ENCODE measurements at regions not wholly inside any gene's neighbourhood (a gene's known extent, or its start where the extent isn't known, plus 50 kb on each side); places are given as distances from the start of the nearest gene placed in this dataset.
"Not testable (repeated sequence)": the region's sequence is repeated elsewhere in the genome, so short reads cannot be mapped to it uniquely, and the experiment has no call there.

DNA sequence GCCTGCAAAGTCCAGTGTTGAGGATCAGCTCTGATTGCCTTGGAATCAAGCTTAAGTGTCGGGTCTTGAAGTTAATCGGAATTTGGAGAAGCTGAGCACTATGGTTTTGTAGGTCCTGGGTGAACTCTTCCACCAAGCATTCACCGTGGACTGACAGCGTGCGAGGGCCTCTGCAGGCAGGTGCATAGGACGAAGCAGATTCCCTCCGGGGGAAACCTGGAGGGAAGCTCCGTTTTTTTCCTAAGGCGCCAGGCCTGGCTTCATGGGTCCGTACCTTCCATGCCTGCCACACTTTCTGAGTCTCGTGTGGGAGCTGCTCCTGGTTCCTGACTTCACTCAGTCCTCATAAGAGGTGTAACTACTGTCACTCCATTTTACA, 170.1 kb downstream of the CRYBB2 start:
- CTCF ChIA-PET, result no interaction called here
- POLR2A ChIA-PET, result no interaction called here

GRCh38 chr22:25390297-25391240, 171.1 kb downstream of the CRYBB2 start:
- ChIA-PET POLR2A (no interaction called here), CTCF (no interaction called here)

DNA sequence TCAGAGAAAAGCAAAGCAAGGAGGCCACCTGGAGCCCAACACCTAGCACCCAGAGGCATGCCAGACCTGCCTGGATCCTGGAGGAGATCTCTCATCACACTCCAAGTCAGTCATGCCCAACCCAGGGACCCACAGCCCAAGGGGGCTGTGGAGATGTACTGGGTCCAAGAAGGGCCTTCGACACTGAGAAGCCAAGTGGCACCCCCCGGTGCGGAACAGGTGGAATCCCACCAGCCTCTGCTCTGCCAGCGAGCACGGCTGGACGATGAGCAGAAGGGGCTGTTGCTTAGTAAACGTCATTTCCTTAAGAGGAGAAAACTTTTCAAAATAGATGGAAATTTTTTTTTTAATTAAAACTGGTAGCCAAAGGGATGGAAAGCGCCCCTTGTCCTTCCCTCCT, 171.9 kb upstream of the GRK3 start:
- ChIA-PET CTCF (no interaction called here), POLR2A (no interaction called here)

- POLR2A ChIA-PET, result no interaction called here
- CTCF ChIA-PET, result no interaction called here
These were observed 171.2 kb upstream of the GRK3 start for GRCh38 chr22:25393121-25393805.

DNA sequence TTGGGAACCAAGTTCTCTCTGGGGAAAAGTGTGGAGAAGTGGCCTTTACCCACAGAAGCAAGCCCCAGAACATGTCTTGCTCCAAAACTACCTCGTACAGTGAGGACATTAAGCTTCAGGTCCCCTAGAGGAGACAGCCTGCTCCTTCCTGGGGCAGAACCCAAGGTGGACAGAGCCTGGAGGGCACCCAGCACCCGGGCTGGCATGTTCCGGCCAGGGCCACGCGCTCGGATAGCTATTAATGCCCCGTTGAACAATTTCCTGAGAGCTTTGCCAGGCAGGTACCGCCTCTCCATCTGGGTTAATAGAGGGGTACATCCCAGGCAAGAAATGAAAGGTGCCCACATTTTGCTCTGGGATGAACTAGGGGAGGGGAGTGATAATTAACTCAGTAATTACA, 169.0 kb upstream of the GRK3 start:
- ChIA-PET POLR2A (no interaction called here), CTCF (no interaction called here)

- POLR2A ChIA-PET, result no interaction called here
- CTCF ChIA-PET, result no interaction called here
These were observed 168.6 kb upstream of the GRK3 start for GRCh38 chr22:25395915-25396314.

- ChIA-PET POLR2A (no interaction called here), CTCF (interaction anchor here (0.6 kb wide), 1 partner anchor 1245 kb away, joined by 4 read pairs; no protein-coding TSS in a partner anchor)
These were observed 167.8 kb upstream of the GRK3 start for GRCh38 chr22:25396615-25397200.

- ChIA-PET CTCF (no interaction called here), POLR2A (no interaction called here)
These were observed 166.9 kb upstream of the GRK3 start for GRCh38 chr22:25397616-25398015.

DNA sequence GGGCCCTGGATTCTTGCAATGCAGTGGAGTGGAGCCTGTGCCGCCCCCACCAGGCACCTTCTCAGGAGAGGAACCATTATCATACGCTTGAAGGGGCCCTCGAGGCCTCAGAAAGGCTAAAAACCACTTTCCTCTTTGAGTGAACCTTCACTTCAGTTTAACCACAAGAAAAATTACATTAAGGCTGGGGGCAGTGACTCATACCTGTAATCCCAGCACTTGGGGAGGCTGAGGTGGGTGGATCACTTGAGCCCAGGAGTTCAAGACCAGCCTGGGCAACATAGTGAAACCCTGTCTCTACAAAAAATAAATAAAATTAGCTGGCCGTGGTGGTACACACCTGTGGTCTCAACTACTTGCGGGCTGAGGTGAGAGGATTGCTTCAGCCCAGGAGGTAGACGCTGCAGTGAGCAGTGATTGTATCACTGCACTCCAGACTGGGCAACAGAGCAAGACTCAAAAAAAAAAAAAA, 165.8 kb upstream of the GRK3 start:
- CTCF ChIA-PET, POLR2A ChIA-PET: not testable (repeated sequence)

- ChIA-PET CTCF (no interaction called here), POLR2A (no interaction called here)
These were observed 164.8 kb upstream of the GRK3 start for GRCh38 chr22:25399649-25400151.

DNA sequence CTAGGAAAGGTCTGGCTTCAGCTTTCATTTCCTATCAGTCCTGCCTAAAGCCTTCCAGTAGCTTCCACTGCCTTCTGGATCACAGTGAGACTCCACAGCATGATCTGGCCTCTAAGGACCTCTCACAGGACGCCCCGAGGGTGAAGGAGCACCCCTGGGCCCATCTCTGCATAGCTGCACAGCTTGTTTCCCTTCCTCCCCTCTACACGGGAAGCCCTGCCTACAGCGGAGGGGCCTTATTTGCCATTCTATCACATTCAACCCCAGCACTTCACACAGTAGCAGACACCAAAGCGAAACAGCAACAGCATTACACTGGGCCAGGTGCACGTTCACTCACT, 162.3 kb upstream of the GRK3 start:
- POLR2A ChIA-PET, result no interaction called here
- CTCF ChIA-PET, result no interaction called here

GRCh38 chr22:25402501-25403283, 161.8 kb upstream of the GRK3 start:
- POLR2A ChIA-PET, result no interaction called here

DNA sequence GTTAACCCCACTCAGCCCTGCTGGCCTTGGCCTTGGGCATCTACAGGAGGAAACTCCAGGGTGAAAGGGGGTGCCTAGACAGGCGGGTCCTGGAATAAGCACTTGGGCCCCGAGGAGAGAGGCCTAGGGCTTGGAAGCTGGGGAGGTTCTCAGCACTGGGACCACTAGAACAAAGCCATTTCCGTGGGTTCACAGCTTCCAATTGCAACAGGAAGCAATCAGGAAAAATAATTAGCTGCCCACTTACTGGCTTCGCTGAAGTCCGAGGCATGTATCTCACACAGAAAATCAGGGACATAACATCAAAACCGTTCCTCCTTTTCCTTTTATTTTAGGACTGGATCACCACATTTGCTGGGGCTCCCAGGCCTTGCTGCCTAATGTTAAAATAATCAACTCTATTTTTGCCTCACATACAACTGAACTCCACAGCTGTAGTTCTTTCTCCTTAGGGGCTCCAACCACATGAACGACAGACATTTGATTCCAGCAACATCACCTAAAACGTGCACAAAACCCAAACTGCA, 161.1 kb upstream of the GRK3 start:
- CTCF ChIA-PET, result no interaction called here
- POLR2A ChIA-PET, result no interaction called here

More at GRCh38 chr22:25402501-25403283, 161.8 kb upstream of the GRK3 start:
- CTCF ChIA-PET, result no interaction called here

DNA sequence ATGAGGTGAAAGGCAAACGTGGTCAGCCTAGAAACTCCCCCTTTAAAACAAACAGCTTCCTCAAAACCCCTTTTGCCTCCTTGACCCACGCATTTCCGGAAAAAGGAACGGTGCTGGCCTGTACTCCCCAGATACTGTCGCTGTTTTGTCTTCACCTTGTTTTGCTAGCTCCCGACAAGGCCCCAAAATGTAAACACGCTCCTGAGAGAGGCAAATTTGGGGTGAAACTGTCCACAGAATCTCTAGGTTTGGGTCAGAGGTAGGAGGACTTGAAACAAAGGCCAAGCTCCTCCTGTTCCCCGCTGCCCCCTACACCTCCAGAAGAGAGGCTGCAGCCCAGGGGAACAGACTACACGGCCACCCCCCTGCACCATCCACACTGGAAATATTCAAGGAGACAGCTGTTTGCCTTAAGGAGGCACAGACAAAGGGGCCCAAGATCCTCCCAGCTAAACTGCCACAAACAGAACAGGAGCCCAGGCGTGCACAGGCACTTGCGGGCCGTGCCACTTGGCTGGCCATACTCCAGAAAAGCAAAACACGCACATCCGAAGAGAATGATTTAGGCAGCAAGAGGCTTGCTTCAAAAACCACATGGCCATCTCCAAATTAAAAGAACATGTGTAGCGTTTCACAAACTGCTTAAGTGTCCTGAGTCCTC, 160.5 kb upstream of the GRK3 start:
- POLR2A ChIA-PET, result no interaction called here
- CTCF ChIA-PET, result no interaction called here

GRCh38 chr22:25404556-25404927, 159.9 kb upstream of the GRK3 start:
- CTCF ChIA-PET, result no interaction called here

GRCh38 chr22:25404928-25405816, 159.3 kb upstream of the GRK3 start:
- POLR2A ChIA-PET, result no interaction called here
- CTCF ChIA-PET, result no interaction called here

More at GRCh38 chr22:25404556-25404927, 159.9 kb upstream of the GRK3 start:
- POLR2A ChIA-PET, result no interaction called here

DNA sequence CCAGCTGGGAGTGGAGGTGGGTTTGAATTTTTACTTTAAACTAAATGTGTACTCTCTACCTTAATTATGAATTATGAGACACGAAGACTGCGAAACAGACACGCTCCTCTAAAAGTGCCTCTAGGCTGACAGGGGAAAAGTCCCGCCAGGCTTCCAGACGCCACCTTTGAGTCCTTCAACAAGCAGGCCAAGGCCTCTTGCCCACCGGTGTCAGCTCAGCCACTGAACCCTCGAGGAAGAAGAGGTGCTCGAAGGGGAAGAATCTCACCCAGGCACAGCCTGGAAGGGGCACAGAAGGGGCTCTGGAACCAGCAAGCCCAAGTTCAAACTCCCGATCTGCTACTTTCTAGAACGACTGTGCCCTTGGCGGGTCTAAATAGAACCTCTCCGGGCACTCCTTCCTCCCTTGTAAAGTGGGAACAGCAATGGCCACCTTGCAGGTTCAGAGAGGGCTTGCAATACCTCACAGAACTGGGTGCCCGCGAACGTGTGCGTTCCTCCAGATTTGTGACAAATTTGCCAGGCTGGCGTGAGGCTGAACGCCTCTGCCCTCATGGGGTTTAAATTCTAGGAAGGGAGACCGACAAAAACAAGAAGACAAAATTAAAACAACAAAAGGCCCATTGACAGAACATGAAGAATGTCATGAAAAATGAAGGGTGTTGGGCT, 158.5 kb upstream of the GRK3 start:
- POLR2A ChIA-PET, result no interaction called here
- CTCF ChIA-PET, result no interaction called here
